ENCODE measurements at regions not wholly inside any gene's neighbourhood (a gene's known extent, or its start where the extent isn't known, plus 50 kb on each side); places are given as distances from the start of the nearest gene placed in this dataset.

DNA sequence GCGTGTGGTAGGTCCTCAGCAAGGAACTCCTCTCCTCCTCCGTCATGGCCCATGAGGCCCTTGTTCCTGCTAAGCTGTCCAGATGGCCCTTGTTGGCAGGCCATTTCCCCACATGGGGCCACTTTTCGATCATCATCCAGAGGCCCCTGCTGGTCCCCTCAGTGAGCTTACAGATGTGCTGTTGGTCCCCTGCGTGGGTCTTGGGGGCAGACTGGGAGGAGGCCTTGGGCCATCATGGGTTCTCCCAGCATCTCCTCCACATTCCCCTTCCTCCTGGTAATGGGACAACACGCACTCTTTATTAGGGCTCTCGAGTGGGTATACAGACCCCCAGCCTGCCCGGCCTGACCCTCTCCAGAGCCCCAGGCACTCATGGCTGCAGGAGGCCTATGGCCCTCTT is 114.7 kb downstream of the BEGAIN start:
- TF ChIP-seq FOXM1 (IDR thresholded peaks at IDR 0.05; ENCODE audit: borderline replicate concordance) = no peak
- TF ChIP-seq SP1 (IDR thresholded peaks at IDR 0.05) = no peak

Data from HEK293T (cell line).